ENCODE measurements at regions not wholly inside any gene's neighbourhood (a gene's known extent, or its start where the extent isn't known, plus 50 kb on each side); places are given as distances from the start of the nearest gene placed in this dataset.

DNA sequence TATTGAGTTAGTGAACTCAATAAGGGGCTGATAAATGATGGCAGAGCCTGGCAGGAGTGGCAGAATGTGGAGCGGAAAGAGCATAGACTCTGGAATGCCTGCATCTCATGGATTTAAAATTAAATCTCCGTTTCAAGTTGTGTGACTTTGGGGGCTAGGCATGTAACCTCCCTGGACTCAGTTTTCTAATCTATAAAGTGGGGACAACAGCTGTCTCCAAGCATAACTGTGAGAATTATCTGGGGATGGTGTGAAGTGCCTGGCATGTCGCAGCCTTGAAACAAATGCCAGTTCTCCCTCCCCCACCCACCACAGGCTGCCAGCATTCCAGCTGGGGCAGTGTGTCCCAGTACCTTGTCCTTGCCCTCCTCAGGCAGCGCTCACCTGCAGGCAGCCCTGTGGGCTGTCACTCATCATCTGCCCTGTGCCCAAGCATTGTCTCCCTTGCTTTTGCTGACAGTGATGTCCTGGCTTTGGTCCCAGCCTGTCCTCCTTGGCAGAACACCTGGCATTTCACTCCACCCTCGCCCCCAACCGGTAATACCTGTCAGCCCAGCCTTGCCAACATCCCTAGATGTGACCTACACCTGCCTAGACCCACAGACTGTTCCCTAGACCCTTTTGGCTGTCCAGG lies 129.6 kb downstream of the MRM1 start:
- no peak overlapping the region for H3K4me3 ChIP-seq (ENCODE audit: low read depth, low read length)
- no peak for DNase-seq (ENCODE audit: low read depth)
- TF ChIP-seq CTCF (IDR thresholded peaks at IDR 0.05; ENCODE audit: insufficient read depth, low read depth, low read length): no peak

- no peak for TF ChIP-seq CTCF (IDR thresholded peaks at IDR 0.05; ENCODE audit: insufficient read depth, low read depth, low read length)
- DNase-seq (ENCODE audit: low read depth): no peak
Measured at GRCh38 chr17:36731811-36732210, 130.4 kb downstream of the MRM1 start.

GRCh38 chr17:36732351-36732750 lies 131.0 kb downstream of the MRM1 start:
- H3K4me3 ChIP-seq (ENCODE audit: low read depth, low read length): no peak overlapping the region
- no peak for TF ChIP-seq CTCF (IDR thresholded peaks at IDR 0.05; ENCODE audit: insufficient read depth, low read depth, low read length)
- DNase-seq (ENCODE audit: low read depth): no peak

More at GRCh38 chr17:36731811-36732210, 130.4 kb downstream of the MRM1 start:
- no peak overlapping the region for H3K4me3 ChIP-seq (ENCODE audit: low read depth, low read length)

- H3K4me3 ChIP-seq (ENCODE audit: low read depth, low read length): no peak overlapping the region
- no peak for DNase-seq (ENCODE audit: low read depth)
- no peak for TF ChIP-seq CTCF (IDR thresholded peaks at IDR 0.05; ENCODE audit: insufficient read depth, low read depth, low read length)
Measured at GRCh38 chr17:36736201-36737156, 135.1 kb downstream of the MRM1 start.

GRCh38 chr17:36739208-36739607 lies 137.8 kb downstream of the MRM1 start:
- no peak overlapping the region for H3K4me3 ChIP-seq (ENCODE audit: low read depth, low read length)
- no peak for DNase-seq (ENCODE audit: low read depth)
- TF ChIP-seq CTCF (IDR thresholded peaks at IDR 0.05; ENCODE audit: insufficient read depth, low read depth, low read length): no peak

DNA sequence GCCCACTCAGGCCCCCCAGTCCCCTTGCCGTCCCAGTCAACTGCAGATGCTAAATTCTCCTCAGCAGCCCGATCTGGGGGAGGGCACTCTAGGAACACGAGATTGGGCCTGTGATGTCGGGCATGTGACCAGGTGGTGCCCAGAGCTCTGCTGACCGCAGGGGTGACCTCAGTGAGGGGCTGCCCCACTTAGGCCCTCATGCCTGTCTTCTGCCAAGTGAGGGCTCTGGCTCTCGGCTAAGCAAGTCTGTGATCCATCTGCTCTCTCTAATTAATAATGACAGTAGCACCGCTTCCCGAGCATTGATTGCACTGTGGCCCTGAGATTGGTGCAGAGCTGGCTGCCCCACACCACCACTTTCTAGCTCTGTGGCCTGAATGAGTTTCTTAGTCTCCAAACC lies 138.8 kb downstream of the MRM1 start:
- H3K4me3 ChIP-seq (ENCODE audit: low read depth, low read length): no peak overlapping the region
- no peak for TF ChIP-seq CTCF (IDR thresholded peaks at IDR 0.05; ENCODE audit: insufficient read depth, low read depth, low read length)
- DNase-seq (ENCODE audit: low read depth): no peak
